Glutamatergic neuron (in vitro differentiated cells): ENCODE measurements at regions not wholly inside any gene's neighbourhood (a gene's known extent, or its start where the extent isn't known, plus 50 kb on each side); places are given as distances from the start of the nearest gene placed in this dataset.

Source experiments
- DNase-seq: peaks from one replicate; pipeline ENCODE4 v3.0.0; 2022
- H3K27ac Mint-ChIP-seq: one replicate; pipeline ENCODE4 v1.8.0; 2020; ENCODE audit warnings: mild to moderate bottlenecking, mixed read lengths, inconsistent platforms; ENCODE audit not compliant: unreplicated experiment
- H3K27me3 Mint-ChIP-seq: one replicate; pipeline ENCODE4 v1.8.0; 2020; ENCODE audit warnings: mild to moderate bottlenecking, moderate library complexity, mixed read lengths, inconsistent platforms; ENCODE audit not compliant: unreplicated experiment
- H3K36me3 Mint-ChIP-seq: one replicate; pipeline ENCODE4 v1.8.0; 2020; ENCODE audit warnings: mild to moderate bottlenecking, mixed read lengths, inconsistent platforms; ENCODE audit not compliant: unreplicated experiment
- H3K4me1 Mint-ChIP-seq: one replicate; pipeline ENCODE4 v1.8.0; 2020; ENCODE audit warnings: mild to moderate bottlenecking, low read depth, mixed read lengths, inconsistent platforms; ENCODE audit not compliant: unreplicated experiment
- H3K4me3 Mint-ChIP-seq: one replicate; pipeline ENCODE4 v1.8.0; 2020; ENCODE audit warnings: mild to moderate bottlenecking, mixed read lengths, inconsistent platforms; ENCODE audit not compliant: unreplicated experiment
- H3K9me3 Mint-ChIP-seq: one replicate; pipeline ENCODE4 v1.8.0; 2020; ENCODE audit warnings: mild to moderate bottlenecking, moderate library complexity, mixed read lengths, inconsistent platforms; ENCODE audit not compliant: unreplicated experiment
- TF ChIP-seq, protein P1 (sequence below): fragments of 200-600 bp; sonication (generic); IDR thresholded peaks from one replicate; pipeline ENCODE4 v1.5.0; 2021; ENCODE audit not compliant: partially characterized antibody, unreplicated experiment

DNA sequence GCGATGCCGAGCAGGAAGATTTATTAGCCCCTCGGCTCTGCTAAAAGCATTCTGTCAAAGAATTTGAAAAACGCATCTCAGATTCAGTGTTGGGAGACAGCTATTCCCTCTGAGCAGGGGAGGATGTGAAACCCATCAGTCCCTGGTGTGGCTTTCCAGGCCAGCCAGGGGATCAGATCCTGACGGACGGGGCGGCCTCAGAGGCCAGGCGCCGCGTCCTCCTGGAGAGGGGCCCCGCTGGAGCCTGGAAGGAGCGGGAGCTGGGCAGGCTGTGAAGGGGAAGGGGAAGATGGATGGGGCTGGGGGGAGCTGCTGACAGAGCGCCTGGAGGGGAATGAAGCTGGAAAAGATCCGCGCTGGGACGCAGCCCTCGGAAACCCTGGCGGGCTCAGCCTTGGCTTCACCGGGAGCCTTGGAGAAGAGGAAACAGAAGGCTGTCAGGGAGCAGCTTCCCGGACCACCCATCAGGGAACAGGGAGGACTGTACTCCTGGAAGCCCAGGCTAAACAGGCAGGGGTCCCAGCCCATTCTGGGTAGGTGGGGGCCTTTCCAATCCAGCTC lies 358.0 kb downstream of the C16orf95 start:
- H3K9me3 Mint-ChIP-seq, result peaks cover 1% of the 10 kb centered on the region
- H3K27ac Mint-ChIP-seq, result no peak overlapping the region
- peaks cover 3% of the 10 kb centered on the region for H3K4me1 Mint-ChIP-seq
- no peak for DNase-seq
- peaks cover 3% of the 10 kb centered on the region for H3K27me3 Mint-ChIP-seq
- H3K4me3 Mint-ChIP-seq, result no peak overlapping the region
- TF ChIP-seq, protein P1, sequence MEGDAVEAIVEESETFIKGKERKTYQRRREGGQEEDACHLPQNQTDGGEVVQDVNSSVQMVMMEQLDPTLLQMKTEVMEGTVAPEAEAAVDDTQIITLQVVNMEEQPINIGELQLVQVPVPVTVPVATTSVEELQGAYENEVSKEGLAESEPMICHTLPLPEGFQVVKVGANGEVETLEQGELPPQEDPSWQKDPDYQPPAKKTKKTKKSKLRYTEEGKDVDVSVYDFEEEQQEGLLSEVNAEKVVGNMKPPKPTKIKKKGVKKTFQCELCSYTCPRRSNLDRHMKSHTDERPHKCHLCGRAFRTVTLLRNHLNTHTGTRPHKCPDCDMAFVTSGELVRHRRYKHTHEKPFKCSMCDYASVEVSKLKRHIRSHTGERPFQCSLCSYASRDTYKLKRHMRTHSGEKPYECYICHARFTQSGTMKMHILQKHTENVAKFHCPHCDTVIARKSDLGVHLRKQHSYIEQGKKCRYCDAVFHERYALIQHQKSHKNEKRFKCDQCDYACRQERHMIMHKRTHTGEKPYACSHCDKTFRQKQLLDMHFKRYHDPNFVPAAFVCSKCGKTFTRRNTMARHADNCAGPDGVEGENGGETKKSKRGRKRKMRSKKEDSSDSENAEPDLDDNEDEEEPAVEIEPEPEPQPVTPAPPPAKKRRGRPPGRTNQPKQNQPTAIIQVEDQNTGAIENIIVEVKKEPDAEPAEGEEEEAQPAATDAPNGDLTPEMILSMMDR, result no peak
- H3K36me3 Mint-ChIP-seq, result no peaks in the 10 kb centered on the region

DNA sequence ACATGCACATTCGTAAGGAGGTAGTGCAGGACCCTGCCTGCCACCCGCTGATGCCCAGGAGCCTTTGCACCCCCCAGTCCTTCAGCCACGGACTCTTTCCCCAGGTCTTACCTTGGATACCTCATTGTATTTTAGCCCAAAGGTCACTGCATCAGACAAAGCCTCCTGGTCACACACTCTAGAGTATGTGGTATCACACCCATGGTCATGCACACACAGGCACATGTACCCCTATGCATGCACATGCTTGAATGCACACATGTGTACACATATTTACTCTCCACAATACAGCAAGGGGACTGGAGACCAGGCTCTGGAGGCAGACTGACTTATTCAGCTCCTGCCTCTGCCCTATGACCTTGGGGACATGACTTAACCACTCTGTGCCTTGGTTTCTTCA lies 357.5 kb downstream of the C16orf95 start:
- no peak for DNase-seq
- Mint-ChIP-seq H3K4me3 (no peak overlapping the region), H3K27ac (no peak overlapping the region), H3K36me3 (no peaks in the 10 kb centered on the region), H3K9me3 (peaks cover 1% of the 10 kb centered on the region), H3K27me3 (peaks cover 3% of the 10 kb centered on the region), H3K4me1 (peaks cover 3% of the 10 kb centered on the region)
- TF ChIP-seq, protein P1, result no peak

DNA sequence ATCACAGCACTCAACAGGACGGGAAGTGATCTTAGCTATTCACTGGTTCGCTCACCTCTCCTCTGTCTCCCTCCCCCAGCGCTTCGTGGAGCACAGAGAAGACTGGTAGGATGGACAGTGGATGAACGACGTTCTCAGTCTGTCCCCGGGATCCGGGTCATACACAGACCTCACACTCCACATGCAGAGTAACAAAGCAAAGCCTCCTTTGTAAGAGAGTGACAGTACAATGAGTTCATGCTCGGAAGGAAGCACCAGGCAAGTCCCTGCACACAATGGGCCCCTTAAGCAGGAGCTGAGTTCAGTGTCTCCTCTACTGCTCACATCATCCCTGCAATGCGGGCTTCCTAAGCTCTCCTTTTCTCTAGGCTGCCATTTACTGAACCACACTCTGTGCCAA lies 356.9 kb downstream of the C16orf95 start:
- peaks cover 3% of the 10 kb centered on the region for H3K27me3 Mint-ChIP-seq
- H3K4me3 Mint-ChIP-seq, result no peak overlapping the region
- no peak for DNase-seq
- H3K27ac Mint-ChIP-seq, result no peak overlapping the region
- H3K36me3 Mint-ChIP-seq, result no peaks in the 10 kb centered on the region
- peaks cover 1% of the 10 kb centered on the region for H3K9me3 Mint-ChIP-seq
- TF ChIP-seq, protein P1, result no peak
- peaks cover 3% of the 10 kb centered on the region for H3K4me1 Mint-ChIP-seq

DNA sequence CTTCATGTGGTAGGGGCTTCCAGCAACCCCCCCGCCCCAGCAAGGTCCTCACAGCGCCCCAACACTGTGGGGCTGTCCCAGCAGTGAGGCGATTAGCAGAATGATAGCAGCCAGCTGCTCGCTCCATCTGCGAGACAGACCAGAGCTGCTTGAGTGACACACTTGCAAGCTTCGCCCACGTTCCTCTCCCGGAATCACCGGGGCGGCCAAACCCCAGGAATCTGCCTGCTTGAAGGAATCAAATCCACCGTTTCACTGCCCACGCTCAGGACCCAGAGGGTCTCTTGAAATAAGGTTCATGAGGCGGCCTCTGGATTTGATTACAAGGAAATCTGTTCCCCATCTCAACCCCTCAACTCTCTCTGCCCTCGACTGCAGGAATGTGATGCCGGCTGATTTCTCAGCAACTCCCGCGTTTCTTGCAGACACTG lies 356.0 kb downstream of the C16orf95 start:
- Mint-ChIP-seq H3K36me3 (no peaks in the 10 kb centered on the region), H3K27me3 (peaks cover 3% of the 10 kb centered on the region), H3K4me1 (peaks cover 3% of the 10 kb centered on the region), H3K4me3 (no peak overlapping the region), H3K27ac (no peak overlapping the region), H3K9me3 (peaks cover 1% of the 10 kb centered on the region)
- no peak for DNase-seq
- TF ChIP-seq, protein P1, result no peak

DNA sequence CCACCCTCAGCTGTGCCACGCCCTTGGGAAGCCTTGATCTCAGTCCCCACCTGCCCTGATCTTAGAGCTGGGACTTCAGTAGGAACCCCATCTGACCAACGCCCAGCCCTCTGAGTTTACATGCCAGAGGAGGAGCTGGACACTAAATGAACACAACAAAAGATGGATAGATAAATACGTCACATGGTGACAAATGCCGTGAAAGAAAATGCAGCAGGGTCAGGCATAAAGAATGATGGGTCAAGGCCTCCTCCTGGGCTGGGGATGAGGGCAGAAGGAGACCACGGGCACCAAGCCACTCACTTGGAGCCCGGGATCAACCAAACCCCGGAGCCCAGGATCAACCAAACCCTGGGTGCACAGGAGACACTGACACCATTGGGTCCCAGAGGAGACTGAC lies 354.9 kb downstream of the C16orf95 start:
- Mint-ChIP-seq H3K4me3 (no peak overlapping the region), H3K9me3 (peaks cover 1% of the 10 kb centered on the region), H3K4me1 (peaks cover 3% of the 10 kb centered on the region), H3K27me3 (peaks cover 3% of the 10 kb centered on the region), H3K36me3 (no peaks in the 10 kb centered on the region), H3K27ac (no peak overlapping the region)
- DNase-seq, result no peak
- TF ChIP-seq, protein P1, result no peak
